HG03175 (cell line): ENCODE measurements at regions not wholly inside any gene's neighbourhood (a gene's known extent, or its start where the extent isn't known, plus 50 kb on each side); places are given as distances from the start of the nearest gene placed in this dataset.

ENCODE experiments used
- ATAC-seq: cut with Tn5 transposase; IDR thresholded peaks from one replicate; pipeline ENCODE4 v1.9.1; 2021; ENCODE audit warnings: mild to moderate bottlenecking, moderate library complexity; ENCODE audit not compliant: unreplicated experiment

- no peak for ATAC-seq
Measured at GRCh38 chr5:142384014-142384413, 59.2 kb upstream of the SPRY4 start.

- ATAC-seq, result no peak
Measured at GRCh38 chr5:142382186-142382585, 57.4 kb upstream of the SPRY4 start.

- ATAC-seq, result no peak
Measured at GRCh38 chr5:142378737-142379634, 54.2 kb upstream of the SPRY4 start.

- ATAC-seq, result no peak
Measured at GRCh38 chr5:142375944-142376411, 51.2 kb upstream of the SPRY4 start.
